Mucosa of descending colon (tissue), 3 donors: ENCODE measurements at regions not wholly inside any gene's neighbourhood (a gene's known extent, or its start where the extent isn't known, plus 50 kb on each side); places are given as distances from the start of the nearest gene placed in this dataset.
A peak's percentile ranks its signal among the peaks of the same experiment; 100 is the strongest.

Experiments used
- ATAC-seq: fragments of 200-7000 bp; cut with Tn5 transposase; one replicate; pipeline ENCODE4 v1.9.1; 2020; ENCODE audit warnings: mild to moderate bottlenecking, moderate library complexity
- DNase-seq, 3 donors: peaks; one replicate each; pipeline ENCODE4 v3.0.0-alpha.2; 2020
- H3K36me3 ChIP-seq: fragments of 200-600 bp; one replicate; pipeline ENCODE4 v1.8.0; 2021; ENCODE audit warnings: low read depth, mild to moderate bottlenecking
- H3K4me1 ChIP-seq: fragments of 200-600 bp; one replicate; pipeline ENCODE4 v1.8.0; 2021; ENCODE audit warnings: low read depth, mild to moderate bottlenecking
- H3K4me3 ChIP-seq: fragments of 200-600 bp; one replicate; pipeline ENCODE4 v1.8.0; 2021; ENCODE audit warnings: mild to moderate bottlenecking
- H3K9me3 ChIP-seq: fragments of 200-600 bp; one replicate; pipeline ENCODE4 v1.8.0; 2021; ENCODE audit warnings: mild to moderate bottlenecking
- intact Hi-C, 2 donors: fragments of 100-400 bp; cut with DNase I in 1 of 2; cut with micrococcal nuclease in 1 of 2; formaldehyde crosslinking; loops; one replicate each; pipeline versions ENCODE4 v1.11.0 to v1.11.1; 2022; cut with DNase I, micrococcal nuclease
- TF ChIP-seq, protein P1 (sequence below): fragments of 200-600 bp; IDR thresholded peaks from one replicate; pipeline ENCODE4 v1.8.0; 2022; ENCODE audit warnings: antibody characterized with exemption, mild to moderate bottlenecking
- donor health status: DM: no; HTN: no; CAD: no; lungs with moderate emphysema.
- donor health status: DM: no; HTN: no; CAD: no.
- donor health status: DM: no; HTN: yes; CAD: no.

DNA sequence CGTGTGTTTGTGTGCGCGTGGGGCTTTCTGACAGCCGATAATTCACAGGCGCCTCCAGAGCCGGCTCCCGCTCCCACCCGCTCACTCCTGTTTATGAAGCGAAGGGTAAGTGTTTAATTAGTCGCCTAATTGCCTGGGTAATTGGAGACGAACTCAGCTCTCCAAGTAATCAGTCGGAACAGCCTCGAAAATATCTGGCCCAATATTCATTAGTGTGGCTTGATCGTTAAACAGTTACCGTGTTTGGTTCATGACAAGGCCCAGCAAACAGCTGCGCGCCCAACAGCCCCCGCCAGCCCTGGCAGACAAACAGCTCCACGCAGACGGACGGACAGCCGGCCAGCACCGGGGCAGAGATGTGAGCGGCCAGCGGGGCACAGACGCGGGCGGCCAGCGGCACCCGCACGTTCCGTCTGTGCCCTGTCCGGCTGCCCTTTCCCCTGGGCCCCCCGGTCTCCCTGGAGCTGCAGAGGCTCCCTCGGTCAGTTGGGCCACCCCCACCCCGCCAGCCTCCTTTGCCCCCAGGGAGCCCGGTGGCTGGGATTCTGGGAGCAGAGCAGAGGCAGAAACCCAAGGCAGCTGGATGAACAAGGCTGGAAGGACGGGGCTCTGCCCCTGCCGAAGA lies 98.2 kb downstream of the UNCX start:
- no peaks in the 10 kb centered on the region for H3K4me1 ChIP-seq
- ATAC-seq: no peak
- no peaks in the 10 kb centered on the region for H3K36me3 ChIP-seq
- peaks cover 2% of the 10 kb centered on the region for H3K9me3 ChIP-seq
- peak in 1 of 3 donors; percentile 43 for DNase-seq
- intact Hi-C loops: no loop called here
- no peak overlapping the region for H3K4me3 ChIP-seq
- TF ChIP-seq, protein P1, sequence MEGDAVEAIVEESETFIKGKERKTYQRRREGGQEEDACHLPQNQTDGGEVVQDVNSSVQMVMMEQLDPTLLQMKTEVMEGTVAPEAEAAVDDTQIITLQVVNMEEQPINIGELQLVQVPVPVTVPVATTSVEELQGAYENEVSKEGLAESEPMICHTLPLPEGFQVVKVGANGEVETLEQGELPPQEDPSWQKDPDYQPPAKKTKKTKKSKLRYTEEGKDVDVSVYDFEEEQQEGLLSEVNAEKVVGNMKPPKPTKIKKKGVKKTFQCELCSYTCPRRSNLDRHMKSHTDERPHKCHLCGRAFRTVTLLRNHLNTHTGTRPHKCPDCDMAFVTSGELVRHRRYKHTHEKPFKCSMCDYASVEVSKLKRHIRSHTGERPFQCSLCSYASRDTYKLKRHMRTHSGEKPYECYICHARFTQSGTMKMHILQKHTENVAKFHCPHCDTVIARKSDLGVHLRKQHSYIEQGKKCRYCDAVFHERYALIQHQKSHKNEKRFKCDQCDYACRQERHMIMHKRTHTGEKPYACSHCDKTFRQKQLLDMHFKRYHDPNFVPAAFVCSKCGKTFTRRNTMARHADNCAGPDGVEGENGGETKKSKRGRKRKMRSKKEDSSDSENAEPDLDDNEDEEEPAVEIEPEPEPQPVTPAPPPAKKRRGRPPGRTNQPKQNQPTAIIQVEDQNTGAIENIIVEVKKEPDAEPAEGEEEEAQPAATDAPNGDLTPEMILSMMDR: no peak

DNA sequence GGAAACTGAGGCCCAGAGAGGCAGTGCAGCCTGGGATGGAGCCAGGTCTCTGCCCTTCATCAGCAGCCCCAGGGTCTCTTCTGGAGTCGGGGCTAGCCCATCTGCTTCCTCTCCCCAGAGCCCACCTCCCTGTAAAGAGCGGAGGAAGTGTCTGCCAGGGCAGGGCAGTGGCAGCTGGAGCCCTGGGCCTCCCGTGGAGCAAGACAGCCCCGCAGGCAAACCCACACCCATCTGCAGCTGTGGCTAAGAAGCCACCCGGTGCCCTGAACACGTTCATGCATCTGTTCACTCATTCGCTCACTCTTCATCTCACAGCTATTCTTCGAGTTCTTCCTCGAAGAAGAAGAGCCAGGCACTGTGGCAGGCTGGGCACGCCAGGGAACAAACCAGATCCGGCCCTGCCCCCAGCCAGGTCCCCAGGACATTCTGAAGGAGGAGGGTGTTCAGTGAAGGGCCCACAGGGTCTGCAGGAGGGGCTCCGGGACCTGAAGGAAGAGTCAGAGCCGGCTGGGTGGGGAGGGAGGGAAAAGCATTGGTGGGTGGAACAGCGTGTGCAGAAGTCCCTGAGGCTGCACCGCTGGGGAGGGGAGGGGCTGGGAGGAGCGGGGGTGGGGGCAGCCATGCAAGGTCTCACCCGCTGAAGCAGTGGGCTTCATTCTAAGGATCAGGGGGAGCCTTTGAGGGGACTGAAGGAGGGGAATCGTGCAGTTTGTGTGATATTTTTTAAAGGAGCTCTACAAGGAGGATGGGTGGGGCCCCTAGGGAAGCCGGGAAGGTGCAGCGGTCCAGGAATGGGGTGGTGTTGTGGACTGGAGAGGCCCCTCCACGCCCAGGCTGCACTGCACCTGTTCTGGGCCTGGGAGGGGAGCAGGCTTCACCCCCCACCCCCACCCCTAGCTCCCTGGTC lies 99.1 kb downstream of the UNCX start:
- DNase-seq (peak in 1 of 3 donors; percentile 22), ATAC-seq (no peak)
- Histone ChIP-seq H3K4me1 (no peaks in the 10 kb centered on the region), H3K9me3 (peaks cover 10% of the 10 kb centered on the region), H3K36me3 (no peaks in the 10 kb centered on the region), H3K4me3 (no peak overlapping the region)
- TF ChIP-seq, protein P1: no peak
- intact Hi-C loops: no loop called here

DNA sequence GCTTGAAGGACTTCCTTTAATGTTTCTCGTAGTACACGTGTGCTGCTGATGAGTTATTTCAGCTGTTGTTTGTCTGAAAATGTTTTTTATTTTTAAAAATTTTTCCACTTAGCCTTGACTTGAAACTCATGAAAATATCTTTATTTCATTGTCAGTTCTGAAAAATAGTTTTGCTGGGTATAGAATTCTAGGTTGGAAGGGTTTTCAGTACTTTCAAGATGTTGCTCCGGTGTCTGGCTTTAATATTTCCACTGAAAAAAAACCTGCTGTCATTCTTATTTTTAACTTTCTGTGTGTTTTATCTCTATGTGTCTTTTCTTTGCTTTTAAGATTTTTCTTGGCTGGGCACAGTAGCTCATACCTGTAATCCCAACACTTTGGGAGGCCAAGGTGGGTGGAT lies 103.8 kb downstream of the UNCX start:
- H3K36me3 ChIP-seq: no peaks in the 10 kb centered on the region
- intact Hi-C loops: no loop called here

GRCh38 chr7:1339611-1340010 lies 106.9 kb downstream of the UNCX start:
- Histone ChIP-seq H3K36me3 (no peaks in the 10 kb centered on the region), H3K4me1 (no peaks in the 10 kb centered on the region), H3K9me3 (peaks cover 13% of the 10 kb centered on the region), H3K4me3 (no peak overlapping the region)
- no peak for DNase-seq
- TF ChIP-seq, protein P1: no peak
- intact Hi-C loops: no loop called here
- no peak for ATAC-seq

More for the DNA sequence above, 103.8 kb downstream of the UNCX start:
- Histone ChIP-seq H3K9me3 (peaks cover 13% of the 10 kb centered on the region), H3K4me1 (no peaks in the 10 kb centered on the region), H3K4me3 (no peak overlapping the region)
- TF ChIP-seq, protein P1: no peak
- ATAC-seq (no peak), DNase-seq (no peak)

GRCh38 chr7:1340031-1340430 lies 107.4 kb downstream of the UNCX start:
- TF ChIP-seq, protein P1: no peak
- ATAC-seq (no peak), DNase-seq (no peak)
- intact Hi-C loops: no loop called here
- Histone ChIP-seq H3K4me3 (no peak overlapping the region), H3K36me3 (no peaks in the 10 kb centered on the region), H3K9me3 (peaks cover 13% of the 10 kb centered on the region), H3K4me1 (no peaks in the 10 kb centered on the region)
